MM.1S (cell line): ENCODE measurements at regions not wholly inside any gene's neighbourhood (a gene's known extent, or its start where the extent isn't known, plus 50 kb on each side); places are given as distances from the start of the nearest gene placed in this dataset.

Experiments used
- CTCF ChIP-seq: fragments of 300-600 bp; sonication (generic); IDR thresholded peaks from 2 replicates; pipeline ENCODE4 v1.5.1; 2016; ENCODE audit warnings: antibody characterized with exemption, low read length, mixed read lengths
- EZH2phosphoT487 ChIP-seq: fragments of 300-600 bp; sonication (generic); IDR thresholded peaks from 2 replicates; pipeline ENCODE4 v1.6.1; 2018; ENCODE audit warnings: antibody characterized with exemption, low read length

GRCh38 chr13:85653681-85654080, 145.5 kb downstream of the SLITRK6 start:
- TF ChIP-seq EZH2phosphoT487 (no peak), CTCF (no peak)
